Loucy (cell line): ENCODE measurements at regions not wholly inside any gene's neighbourhood (a gene's known extent, or its start where the extent isn't known, plus 50 kb on each side); places are given as distances from the start of the nearest gene placed in this dataset.

Experiments used
- EZH2phosphoT487 ChIP-seq: fragments of 200-600 bp; IDR thresholded peaks from 2 replicates; pipeline ENCODE4 v1.6.1; 2018; ENCODE audit warnings: antibody characterized with exemption, mild to moderate bottlenecking, moderate library complexity, borderline replicate concordance
- TF ChIP-seq, protein P1 (sequence below): fragments of 200-600 bp; sonication (generic); conservative IDR thresholded peaks from 2 replicates; pipeline ENCODE4 v1.5.1; 2014; ENCODE audit warnings: mild to moderate bottlenecking, antibody characterized with exemption, low read length

DNA sequence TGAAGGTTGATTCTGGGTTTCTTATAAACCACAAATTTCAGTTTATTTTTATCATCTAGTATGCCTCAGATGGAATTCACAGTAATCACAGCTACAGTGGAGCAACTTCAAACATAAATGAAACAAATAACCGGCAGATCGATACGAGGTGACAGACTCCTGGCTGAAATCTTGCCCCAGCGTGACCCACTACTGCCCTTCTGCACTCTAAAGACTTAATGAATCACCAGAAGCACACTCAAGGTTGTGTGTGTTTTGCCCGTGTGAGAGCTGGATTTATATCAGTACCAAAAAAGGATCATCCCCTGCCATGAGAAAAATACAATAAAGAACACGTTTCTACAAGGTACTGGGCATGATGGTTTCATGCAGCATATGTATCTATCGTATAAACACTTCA is 161.7 kb downstream of the KLF12 start:
- TF ChIP-seq EZH2phosphoT487, result no peak
- TF ChIP-seq, protein P1, sequence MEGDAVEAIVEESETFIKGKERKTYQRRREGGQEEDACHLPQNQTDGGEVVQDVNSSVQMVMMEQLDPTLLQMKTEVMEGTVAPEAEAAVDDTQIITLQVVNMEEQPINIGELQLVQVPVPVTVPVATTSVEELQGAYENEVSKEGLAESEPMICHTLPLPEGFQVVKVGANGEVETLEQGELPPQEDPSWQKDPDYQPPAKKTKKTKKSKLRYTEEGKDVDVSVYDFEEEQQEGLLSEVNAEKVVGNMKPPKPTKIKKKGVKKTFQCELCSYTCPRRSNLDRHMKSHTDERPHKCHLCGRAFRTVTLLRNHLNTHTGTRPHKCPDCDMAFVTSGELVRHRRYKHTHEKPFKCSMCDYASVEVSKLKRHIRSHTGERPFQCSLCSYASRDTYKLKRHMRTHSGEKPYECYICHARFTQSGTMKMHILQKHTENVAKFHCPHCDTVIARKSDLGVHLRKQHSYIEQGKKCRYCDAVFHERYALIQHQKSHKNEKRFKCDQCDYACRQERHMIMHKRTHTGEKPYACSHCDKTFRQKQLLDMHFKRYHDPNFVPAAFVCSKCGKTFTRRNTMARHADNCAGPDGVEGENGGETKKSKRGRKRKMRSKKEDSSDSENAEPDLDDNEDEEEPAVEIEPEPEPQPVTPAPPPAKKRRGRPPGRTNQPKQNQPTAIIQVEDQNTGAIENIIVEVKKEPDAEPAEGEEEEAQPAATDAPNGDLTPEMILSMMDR, result no peak
